ENCODE measurements at regions not wholly inside any gene's neighbourhood (a gene's known extent, or its start where the extent isn't known, plus 50 kb on each side); places are given as distances from the start of the nearest gene placed in this dataset.

DNA sequence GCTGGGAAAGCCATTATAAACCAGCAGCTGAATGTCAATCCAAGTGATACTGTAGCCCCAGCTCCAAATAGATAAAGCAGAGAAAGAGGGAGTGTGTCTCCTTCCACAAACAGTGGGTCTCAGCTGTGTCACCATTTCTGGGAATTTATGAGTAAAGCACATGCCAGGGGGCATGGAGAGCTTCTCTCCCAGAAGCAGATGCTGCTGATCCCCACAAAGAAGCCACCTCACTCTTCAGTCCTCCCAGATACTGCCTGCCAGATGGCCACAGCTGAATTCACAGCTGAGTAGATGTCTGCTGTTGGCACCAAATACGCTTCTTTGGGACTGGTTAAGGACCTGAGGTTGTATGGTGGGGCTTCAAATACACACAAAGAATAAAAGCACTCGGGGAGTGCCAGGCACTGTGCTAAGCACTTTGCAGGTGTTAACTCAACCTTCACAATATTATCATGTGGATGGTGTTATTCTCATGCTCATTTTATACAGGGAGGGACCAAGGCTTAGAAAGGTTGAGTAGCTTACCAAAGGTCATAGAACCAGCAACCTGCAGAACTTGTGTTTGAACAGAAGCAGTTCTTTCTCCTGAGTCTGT is 298.3 kb downstream of the CDH11 start:
- DNase-seq = no peak

DNA sequence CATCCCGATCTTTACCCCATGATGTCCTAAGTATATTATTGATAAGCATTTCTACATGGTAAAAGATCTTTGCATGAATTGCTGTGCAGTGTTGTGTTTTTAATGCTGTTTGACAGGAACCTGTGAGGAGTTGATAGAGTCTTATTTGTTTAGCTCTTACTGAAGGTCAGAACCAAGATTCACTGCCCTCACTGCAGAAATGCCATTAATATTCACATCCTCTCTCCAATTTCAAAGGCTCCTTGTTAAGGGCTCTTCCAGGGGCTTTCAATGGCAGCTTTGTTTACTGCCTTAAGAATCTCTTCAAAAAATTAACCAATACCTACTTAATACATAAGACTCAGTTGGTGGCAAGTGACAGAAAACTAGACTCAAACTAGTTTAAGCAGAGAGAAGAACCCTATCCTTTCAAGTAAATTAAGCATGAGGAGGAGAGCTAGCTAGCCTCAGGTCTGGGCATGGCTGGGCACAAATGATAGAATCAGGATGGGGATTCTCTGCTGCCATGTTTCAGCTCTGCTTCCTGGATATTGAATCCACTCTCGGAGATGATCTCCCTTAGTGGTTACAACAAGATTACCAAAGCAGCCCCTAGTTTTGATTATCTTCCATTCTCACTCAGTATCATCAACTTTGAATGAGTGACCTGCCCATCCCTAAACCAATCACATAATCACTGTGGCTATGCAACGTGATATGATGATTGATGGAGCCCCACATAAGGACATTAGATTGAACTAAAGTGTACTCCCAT is 311.8 kb downstream of the CDH11 start:
- DNase-seq = no peak

DNA sequence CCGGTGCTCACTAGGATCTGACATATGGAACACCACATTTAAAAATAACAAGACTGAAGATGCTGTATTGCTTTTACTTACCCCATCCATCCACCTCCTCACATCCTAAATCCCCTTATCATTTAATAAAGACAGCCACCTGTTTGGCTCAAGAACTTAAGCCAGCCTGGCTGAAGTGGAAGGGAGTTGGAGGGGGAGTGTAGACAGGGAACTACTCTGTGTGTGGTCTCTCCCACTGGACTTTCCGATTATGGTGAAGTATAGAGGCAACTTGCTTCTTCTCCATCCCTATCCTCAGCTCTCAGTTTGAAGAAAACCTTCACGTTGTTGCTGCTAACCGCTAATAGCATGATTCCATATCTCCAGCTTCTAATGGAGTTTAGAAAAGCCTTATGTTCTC is 313.4 kb downstream of the CDH11 start:
- DNase-seq = no peak

DNA sequence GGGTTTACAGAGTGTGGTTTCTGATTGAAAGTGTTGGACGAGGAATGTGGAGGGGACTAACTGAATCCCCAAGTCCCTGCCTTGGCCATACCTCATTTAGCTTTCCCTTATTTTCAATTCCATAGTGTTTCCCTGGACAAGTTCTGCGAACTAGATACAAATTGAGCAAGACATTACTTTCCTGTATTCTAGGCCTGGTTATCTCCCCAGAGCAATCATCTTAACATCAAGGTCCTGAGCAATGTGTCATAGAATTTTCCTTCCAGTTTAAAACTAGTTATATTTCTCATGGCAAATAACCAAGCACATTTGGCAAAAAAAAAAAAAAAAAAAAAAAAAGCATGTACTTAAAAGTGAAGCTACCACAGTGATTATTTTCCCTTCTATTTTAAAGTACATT is 330.1 kb downstream of the CDH11 start:
- DNase-seq = no peak

DNA sequence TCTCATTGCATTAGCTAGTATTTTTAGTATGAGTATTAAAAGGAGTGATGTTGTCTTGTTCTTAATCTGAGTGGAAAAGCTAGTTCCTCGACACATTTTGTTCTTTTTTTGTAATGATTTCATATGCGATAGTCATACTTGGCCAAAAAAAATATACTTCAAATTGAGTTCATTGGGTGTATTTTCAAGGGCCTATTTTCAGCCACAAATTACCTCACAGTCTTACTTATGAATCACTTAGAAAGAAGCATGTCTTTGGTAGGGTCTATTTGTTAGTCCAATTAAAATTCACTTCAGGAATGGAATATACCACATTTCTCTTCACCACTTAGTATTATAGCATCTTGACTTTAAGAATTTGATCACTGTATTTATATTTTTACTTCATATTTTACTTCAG is 337.2 kb downstream of the CDH11 start:
- DNase-seq = no peak

DNA sequence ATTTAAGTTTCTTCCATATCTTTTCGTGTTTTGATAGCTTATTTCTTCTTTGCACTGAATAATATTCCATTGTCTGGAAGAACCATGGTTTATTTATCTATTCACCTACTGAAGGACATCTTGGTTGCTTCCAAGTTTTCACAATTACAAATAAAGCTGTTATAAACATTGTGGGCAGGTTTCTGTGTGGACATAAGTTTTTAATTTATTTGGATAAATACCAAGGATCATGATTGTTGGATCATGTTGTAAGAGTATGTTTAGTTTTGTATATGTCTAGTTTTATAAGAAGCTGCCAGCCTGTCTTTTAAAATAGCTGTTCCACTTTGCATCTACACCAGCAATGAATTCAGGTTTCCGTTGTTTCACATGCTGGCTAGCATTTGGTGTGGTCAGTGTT is 339.4 kb downstream of the CDH11 start:
- DNase-seq = no peak

DNA sequence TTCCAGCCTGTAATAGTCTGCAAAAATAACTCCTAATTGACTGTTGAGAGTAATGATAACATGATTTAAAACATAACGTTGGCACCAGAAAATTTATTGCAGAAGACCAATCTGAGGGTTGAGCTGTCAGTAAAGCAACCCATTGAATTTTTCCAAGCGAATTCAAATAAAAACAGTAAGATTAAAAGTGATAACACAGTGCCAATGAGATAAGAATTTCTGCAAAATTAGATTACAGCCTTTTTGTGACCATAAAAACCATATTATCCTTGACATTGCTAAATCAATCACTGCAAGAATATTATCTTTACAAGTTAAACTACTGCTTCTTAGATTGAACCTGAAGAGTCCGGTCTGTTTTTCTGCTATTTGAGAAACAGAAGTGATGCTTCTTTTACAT is 341.4 kb downstream of the CDH11 start:
- no peak for DNase-seq

DNA sequence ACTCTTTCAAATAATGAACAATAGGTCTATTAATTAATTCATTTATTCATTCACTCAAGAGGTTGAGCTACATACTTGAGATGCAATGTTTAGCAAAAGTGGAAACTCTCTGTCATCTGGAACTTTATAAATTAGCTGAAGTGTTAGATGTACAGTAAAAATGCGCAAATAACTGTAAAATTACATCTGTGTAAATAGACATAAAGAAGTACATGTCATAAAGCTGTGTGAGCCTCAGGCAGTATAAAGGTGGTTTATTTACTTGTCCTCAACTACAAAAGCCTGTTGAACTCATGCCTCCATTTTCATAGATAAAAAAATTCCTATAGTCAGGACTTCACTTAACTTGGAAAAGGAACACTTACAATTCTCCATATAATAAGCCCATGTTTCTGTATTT is 343.1 kb downstream of the CDH11 start:
- no peak for DNase-seq

DNA sequence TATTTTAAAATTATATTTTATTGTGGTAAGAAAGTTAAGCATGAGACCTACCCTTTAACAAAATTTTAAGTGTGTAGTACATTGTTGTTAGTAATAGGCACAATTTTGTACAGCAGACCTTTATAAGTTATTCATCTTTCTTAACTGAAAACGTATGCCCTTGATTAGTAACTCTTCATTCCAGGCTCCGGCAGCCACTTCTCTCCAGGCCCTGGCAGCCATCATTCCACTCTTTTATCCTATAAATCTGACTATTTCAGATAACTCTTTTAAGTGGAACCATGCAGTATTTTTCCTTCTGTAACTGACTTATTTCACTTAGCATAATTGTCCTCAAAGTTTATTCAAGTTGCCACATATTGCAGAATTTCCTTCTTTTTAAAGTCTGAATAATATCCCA is 348.2 kb downstream of the CDH11 start:
- DNase-seq = no peak

DNA sequence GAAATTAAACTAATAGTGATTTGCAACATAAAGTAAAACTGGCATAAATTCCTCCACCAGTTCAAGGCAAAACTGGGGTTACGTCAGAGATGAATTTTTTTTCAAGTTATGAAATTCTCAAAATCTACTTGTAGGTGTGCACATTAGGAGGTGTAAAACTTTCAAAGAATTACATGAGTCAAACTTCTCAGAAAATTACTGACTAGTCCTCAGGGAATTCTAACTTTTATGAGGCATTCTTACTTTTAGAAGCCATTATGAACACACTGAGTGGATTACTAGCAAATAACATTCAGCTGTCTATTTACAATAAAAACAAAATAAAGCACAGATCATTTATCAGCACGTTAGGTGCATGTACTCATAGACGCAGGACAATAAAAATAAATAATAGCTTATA is 348.7 kb downstream of the CDH11 start:
- DNase-seq = no peak

DNA sequence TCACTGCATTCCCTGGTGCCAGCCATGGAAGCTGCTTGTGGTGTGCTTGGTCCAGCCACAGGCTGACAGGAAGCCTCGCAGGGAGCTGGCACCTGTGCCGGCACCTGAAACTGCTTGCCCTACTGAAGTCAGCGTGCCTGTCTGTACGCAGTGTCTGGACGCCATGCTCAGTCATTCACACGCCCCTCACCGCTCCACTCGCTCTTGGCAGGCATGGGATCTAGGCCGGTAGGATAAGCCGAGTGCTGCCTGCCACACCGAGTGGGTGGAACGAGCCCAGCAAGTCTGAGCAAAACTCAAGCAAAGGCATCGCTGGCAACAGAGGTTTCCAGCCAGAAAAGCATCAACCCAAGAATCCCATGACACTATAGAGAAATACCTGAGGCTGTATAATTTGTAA is 350.6 kb downstream of the CDH11 start:
- no peak for DNase-seq

DNA sequence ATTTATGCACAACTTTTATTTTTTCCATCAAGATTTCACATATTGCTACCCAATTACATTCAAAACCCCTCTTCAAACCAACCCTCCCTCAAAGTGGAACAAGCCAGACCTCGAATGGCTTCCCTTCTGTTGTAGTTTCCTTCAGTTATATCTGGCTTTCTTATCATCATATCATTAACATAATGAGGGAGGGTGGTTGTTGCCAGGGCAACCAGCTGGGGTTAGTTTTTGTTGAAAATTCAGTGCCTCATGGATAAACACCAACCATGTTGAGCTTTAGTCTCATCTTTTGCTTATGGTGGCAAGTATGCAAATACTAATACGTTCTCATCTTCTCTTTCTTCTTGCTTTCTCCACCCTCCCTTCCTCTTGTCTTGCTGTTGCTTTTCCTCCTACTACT is 359.7 kb downstream of the CDH11 start:
- DNase-seq = no peak

DNA sequence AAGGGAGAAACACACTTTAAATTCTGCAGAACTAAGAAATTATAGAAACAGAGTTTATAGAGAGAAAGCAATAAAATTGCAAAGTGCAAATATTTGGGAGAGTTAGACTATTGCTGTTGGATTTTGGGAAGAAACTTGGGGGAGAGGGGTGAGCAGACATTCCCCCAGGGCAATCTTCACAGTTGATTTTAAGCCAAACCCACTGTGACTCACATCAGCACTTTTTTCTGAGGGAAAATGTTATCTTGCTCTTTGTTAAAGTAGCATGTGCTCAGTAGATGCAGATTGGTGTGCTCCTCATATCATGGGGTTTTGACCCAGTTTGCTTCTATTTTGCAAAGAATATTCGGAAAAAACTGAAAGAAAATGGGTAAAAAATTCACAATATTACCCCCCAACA is 367.6 kb downstream of the CDH11 start:
- no peak for DNase-seq

DNA sequence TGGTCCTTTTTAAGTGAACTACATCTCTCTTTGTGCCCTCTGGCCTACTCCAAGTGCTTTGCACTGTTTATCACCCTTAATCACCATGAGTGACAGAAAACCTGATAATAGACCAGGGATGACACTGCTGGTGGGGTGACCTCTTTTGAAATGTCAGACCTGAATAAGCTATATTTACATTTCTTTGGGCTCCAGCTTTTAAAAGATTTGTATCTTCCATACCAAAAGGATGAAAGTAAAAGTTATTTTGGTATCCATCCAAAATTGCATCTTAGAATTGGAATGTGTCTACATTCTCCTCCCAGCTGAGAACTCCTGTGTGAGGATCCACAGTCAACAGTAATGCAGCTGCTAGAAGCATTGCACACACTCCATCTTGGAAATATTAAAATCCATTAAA is 370.0 kb downstream of the CDH11 start:
- DNase-seq = no peak

DNA sequence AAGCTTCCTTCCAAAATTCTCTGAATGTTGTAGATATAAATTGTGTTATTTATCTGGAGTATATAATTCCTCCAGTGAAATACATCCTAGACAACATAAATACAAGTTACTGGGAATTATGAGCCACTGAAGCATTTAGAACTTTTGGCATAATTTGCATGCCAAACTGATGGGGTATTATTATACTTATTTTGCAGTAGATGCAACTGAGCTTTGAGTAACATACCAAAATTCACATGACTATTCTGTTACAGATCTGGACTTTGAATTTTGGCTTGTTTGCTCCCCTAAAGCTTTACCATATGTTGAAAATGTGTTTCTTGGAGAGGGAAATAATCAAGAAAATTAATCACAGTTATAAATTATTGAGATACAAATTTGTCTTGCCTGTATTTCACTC is 372.5 kb downstream of the CDH11 start:
- no peak for DNase-seq

DNA sequence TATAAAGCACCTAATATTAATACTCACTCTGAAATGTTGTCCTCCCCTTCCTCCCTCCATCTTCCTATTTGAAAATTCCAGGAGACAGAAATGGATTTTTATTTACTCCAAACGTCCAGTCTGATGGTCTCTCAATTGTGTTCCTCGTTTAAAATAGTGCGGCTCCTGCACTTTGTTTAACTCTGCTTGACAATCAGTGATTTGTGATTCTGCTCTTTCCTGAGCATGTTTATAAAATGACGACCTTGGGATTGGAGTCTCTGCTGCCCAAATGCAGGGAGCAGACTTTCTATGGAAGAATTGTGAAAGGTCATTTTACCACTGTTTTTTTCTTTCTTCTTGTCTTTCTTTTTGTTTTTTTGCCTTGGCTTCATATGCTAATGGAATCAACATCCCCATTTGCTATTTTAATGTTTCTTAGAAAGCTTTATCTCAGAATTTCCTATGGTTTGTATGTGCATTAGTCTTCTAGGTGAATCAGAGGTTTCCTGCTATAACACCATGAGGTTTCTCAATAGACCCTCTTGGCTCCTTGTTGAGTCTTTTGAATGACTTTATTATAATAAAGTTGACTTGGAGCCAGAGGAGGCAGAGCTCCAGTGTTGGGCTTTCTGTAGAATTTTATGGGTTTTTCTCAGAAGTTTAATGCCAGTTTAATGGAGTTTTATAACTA is 376.5 kb downstream of the CDH11 start:
- no peak for DNase-seq

DNA sequence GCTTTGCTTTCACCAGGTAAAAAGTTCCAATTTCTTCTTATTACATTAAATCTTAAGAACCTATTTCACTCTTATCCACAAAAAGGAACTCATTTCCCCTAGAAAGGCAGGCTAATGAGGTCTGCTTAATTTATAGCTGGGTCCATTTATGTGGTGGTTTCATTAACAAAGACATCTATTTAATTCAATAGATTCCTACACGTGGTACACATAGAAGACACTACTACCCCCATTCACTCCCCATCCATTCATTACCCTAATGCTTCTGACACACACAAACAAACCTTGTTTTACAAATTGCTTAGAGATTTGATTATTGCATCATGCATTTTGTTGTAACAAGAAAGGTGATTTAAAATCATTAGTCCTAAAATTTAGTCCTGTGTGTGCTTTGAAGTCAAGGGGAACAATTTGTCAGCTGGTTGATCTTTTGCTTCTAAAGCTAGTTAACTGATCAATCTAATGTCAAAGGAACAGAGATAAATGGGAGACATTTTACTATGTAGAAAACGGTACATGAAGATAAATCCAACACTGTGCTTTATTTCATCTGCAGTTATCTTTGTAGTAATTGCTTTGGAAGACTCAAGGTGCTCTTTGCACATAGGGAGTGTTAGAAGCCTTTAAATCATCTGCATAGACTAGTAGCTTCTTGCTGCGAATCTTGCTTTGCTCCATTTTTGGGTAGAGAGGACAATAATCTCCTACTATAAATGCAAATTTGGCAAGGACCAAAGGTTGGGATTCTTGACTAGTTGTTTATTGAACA is 379.2 kb downstream of the CDH11 start:
- no peak for DNase-seq

DNA sequence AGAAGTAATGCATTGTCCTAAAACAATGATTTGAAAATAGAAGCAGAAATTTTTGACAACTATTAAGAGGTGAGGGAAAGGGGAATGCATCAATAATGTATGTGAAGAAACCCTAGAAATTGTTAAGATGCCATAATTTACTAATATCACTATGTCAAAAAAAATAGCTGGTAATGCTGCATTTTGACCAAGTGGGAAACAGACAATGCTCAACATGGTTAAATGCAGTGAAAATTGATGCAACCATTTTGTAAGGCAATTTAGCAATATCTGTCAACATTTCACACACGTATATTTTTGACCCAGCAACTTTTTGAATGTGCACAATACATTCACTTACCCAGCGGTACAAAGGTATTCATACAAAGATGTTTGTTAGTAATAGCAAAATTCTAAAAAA is 381.6 kb downstream of the CDH11 start:
- no peak for DNase-seq

DNA sequence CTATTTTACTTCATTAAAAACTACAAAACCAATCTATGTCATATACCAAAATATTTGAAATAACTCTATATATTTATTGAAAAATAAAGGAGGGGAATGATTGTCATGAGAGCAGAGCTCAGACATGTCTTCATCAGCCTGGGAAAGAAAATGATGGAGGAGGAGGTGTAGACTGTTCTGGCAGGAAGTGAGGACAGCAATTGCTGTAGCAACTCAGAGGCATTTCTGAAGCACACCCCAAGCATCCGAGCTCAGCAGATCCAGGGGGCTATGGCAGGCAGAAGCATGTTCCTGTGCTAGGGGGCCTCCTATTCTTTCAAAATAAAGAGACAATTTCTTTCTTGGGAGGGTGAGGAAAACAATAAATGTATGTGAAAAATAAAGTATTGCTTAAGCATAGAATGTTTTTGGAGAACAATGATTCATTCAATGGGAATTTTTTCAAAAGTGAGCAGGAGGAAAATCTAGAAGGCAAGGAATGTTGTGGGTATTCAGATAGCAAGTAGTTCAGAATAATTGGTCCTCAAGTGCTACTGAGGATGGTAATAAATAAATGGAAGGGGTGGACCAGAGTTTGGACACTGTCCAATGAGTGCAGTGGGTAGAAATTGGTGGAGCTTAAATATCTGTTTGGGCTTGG is 383.4 kb downstream of the CDH11 start:
- no peak for DNase-seq

DNA sequence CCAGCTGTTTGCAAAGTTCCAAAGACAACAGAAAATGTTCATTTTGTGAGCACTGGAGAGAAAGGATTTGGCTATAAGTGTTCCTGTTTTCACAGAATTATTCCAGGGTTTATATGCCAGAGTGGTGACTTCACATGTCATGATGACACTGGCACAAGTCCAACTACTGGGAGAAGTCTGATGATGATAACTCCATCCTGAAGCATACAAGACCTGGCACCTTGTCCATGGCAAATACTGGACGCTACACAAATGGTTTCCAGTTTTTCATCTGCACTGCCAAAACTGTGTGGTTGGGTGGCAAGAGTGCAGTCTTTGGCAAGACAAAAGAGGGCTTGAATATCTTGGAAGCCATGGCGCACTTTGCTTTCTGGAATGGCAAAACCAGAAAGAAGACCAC is 385.0 kb downstream of the CDH11 start:
- no peak for DNase-seq

DNA sequence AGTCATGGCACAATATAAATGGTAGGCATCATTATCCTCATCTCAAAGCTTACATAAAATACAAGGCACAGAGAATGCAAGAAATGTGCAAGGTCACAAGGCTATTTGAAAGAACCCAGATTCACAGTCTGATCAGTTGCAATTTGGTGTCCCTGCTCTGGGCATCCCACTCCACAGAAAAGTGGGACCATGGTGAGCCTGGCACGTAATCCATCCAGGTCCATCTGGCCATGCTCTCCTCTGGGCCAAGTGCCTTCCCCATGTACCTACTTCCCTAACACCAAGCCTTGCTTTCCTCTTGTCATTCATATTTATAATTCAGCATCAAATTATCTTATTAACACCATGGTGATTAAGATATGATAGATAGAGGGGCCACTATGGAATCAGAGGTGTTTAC is 390.0 kb downstream of the CDH11 start:
- DNase-seq = no peak

DNA sequence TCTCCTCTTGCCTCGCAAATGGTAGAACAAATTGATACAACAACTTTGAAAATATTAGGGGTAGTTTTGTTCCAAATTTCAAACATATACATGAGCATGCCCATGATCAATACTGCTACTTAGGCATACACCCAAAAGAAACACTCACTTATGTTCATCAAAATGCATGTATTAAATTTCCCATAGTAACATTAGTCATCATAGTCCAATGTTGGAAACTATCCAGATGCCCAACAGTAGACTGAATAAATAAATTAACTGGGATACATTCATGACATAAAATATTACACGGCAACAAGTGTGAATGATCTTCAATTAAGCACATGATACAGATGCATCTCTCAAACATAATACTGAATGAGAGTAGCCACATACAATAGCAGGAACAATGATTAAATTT is 391.6 kb downstream of the CDH11 start:
- no peak for DNase-seq

DNA sequence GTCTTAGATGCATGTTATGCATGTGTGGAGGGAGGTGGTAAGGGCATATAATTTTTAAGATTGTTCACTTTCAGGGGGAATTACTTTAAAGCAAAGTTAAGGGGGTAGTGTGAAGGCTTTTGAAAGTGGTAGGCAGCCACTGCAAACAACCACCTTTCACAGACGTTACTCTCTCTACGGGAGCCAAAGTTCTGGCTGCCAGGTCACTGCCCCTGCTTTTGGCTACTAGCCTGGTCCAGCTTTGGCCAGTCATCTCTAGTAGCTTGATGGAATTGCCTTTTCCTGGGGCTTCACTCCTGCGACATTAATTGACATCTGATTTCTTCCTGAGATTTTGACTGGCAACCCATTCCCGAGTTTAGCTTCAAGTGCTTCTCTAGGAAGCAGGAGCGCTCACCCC is 397.5 kb downstream of the CDH11 start:
- no peak for DNase-seq
